WTC11 (cell line): ENCODE measurements at regions not wholly inside any gene's neighbourhood (a gene's known extent, or its start where the extent isn't known, plus 50 kb on each side); places are given as distances from the start of the nearest gene placed in this dataset.

Experiments
- ATAC-seq: fragments of 200-7000 bp; cut with Tn5 transposase; 2 replicates; pipeline ENCODE4 v1.10.0; 2021; ENCODE audit warnings: mild to moderate bottlenecking, moderate library complexity
- CTCF ChIA-PET: fragments of 300-600 bp; sonication (Branson Sonifier 250); formaldehyde crosslinking; loops from one replicate; lab custom pipeline; 2021; ENCODE audit warnings: antibody characterized with exemption; lab: Charles Lee
- POLR2A ChIA-PET: fragments of 350-600 bp; sonication (Branson Sonifier 250); formaldehyde crosslinking; loops from one replicate; lab custom pipeline; 2021; ENCODE audit warnings: antibody characterized with exemption; lab: Charles Lee
- DNase-seq: peaks from one replicate; pipeline ENCODE4 v3.0.0; 2021; ENCODE audit warnings: low spot score
- H3K27ac Mint-ChIP-seq: 2 replicates; pipeline ENCODE4 v1.8.0; 2021; ENCODE audit warnings: mixed read lengths
- H3K27me3 Mint-ChIP-seq: 2 replicates; pipeline ENCODE4 v1.8.0; 2021; ENCODE audit warnings: low read depth, mild to moderate bottlenecking, moderate library complexity, mixed read lengths
- H3K36me3 Mint-ChIP-seq: 2 replicates; pipeline ENCODE4 v1.8.0; 2021; ENCODE audit warnings: mixed read lengths
- H3K4me1 Mint-ChIP-seq: 2 replicates; pipeline ENCODE4 v1.8.0; 2022; ENCODE audit warnings: mixed read lengths
- H3K4me3 Mint-ChIP-seq: 2 replicates; pipeline ENCODE4 v1.8.0; 2021; ENCODE audit warnings: mild to moderate bottlenecking, moderate library complexity, mixed read lengths
- H3K9me3 Mint-ChIP-seq: 2 replicates; pipeline ENCODE4 v1.8.0; 2021; ENCODE audit warnings: mixed read lengths
- ETV6 ChIP-seq: sonication (generic); formaldehyde crosslinking; IDR thresholded peaks from 2 replicates; pipeline ENCODE4 v1.8.1; 2022; ENCODE audit warnings: mild to moderate bottlenecking, missing genetic modification reagents
- FOXJ3 ChIP-seq: sonication (generic); formaldehyde crosslinking; IDR thresholded peaks from 2 replicates; pipeline ENCODE4 v1.9.0; 2021; ENCODE audit warnings: missing genetic modification reagents, mild to moderate bottlenecking, borderline replicate concordance
- JAZF1 ChIP-seq: fragments of 250-450 bp; sonication (Bioruptor Pico); IDR thresholded peaks from 2 replicates; pipeline ENCODE4 v1.9.0; 2021; ENCODE audit warnings: moderate library complexity, mild to moderate bottlenecking, inconsistent platforms
- MYBL2 ChIP-seq: sonication (generic); formaldehyde crosslinking; IDR thresholded peaks from 2 replicates; pipeline ENCODE4 v1.8.1; 2023; ENCODE audit warnings: mild to moderate bottlenecking, moderate library complexity, missing genetic modification reagents
- NR2C2 ChIP-seq: sonication (generic); formaldehyde crosslinking; IDR thresholded peaks from 2 replicates; pipeline ENCODE4 v1.8.0; 2022; ENCODE audit warnings: mild to moderate bottlenecking, missing genetic modification reagents
- ZNF671 ChIP-seq: fragments of 250-450 bp; sonication (Bioruptor Pico); IDR thresholded peaks from 2 replicates; pipeline ENCODE4 v1.8.0; 2021; ENCODE audit warnings: mild to moderate bottlenecking
- TF ChIP-seq, protein P1 (sequence below): sonication (generic); formaldehyde crosslinking; IDR thresholded peaks from 2 replicates; pipeline ENCODE4 v1.8.1; 2023; ENCODE audit warnings: mild to moderate bottlenecking, missing genetic modification reagents
- TF ChIP-seq, protein P2 (sequence below): sonication (generic); formaldehyde crosslinking; IDR thresholded peaks from 2 replicates; pipeline ENCODE4 v1.8.1; 2022; ENCODE audit warnings: mild to moderate bottlenecking, missing genetic modification reagents, moderate library complexity, borderline replicate concordance
- TF ChIP-seq, protein P3 (sequence below): sonication (generic); formaldehyde crosslinking; conservative IDR thresholded peaks from 2 replicates; pipeline ENCODE4 v1.8.1; 2022; ENCODE audit warnings: mild to moderate bottlenecking, missing genetic modification reagents
- TF ChIP-seq, protein P4 (sequence below): sonication (generic); formaldehyde crosslinking; IDR thresholded peaks from 2 replicates; pipeline ENCODE4 v1.8.0; 2022; ENCODE audit warnings: mild to moderate bottlenecking, missing genetic modification reagents
- TF ChIP-seq, protein P5 (sequence below): sonication (generic); formaldehyde crosslinking; conservative IDR thresholded peaks from 2 replicates; pipeline ENCODE4 v1.8.1; 2023; ENCODE audit warnings: mild to moderate bottlenecking, low read depth, missing genetic modification reagents, moderate library complexity
- TF ChIP-seq, protein P6 (sequence below): sonication (generic); formaldehyde crosslinking; IDR thresholded peaks from 2 replicates; pipeline ENCODE4 v1.8.1; 2023; ENCODE audit warnings: mild to moderate bottlenecking, moderate library complexity, missing genetic modification reagents
- TF ChIP-seq, protein P7 (sequence below): sonication (generic); formaldehyde crosslinking; IDR thresholded peaks from 2 replicates; pipeline ENCODE4 v1.8.0; 2023; ENCODE audit warnings: missing genetic modification reagents, mild to moderate bottlenecking, borderline replicate concordance
- TF ChIP-seq, protein P8 (sequence below): sonication (generic); formaldehyde crosslinking; IDR thresholded peaks from 2 replicates; pipeline ENCODE4 v1.8.0; 2022; ENCODE audit warnings: mild to moderate bottlenecking, missing genetic modification reagents
- TF ChIP-seq, protein P9 (sequence below): fragments of 250-450 bp; sonication (Bioruptor Pico); IDR thresholded peaks from 2 replicates; pipeline ENCODE4 v1.9.0; 2021; ENCODE audit warnings: mild to moderate bottlenecking, borderline replicate concordance
- TF ChIP-seq, protein P10 (sequence below): fragments of 250-450 bp; sonication (Bioruptor Pico); IDR thresholded peaks from 2 replicates; pipeline ENCODE4 v2.1.2; 2022; ENCODE audit warnings: mild to moderate bottlenecking, moderate library complexity

DNA sequence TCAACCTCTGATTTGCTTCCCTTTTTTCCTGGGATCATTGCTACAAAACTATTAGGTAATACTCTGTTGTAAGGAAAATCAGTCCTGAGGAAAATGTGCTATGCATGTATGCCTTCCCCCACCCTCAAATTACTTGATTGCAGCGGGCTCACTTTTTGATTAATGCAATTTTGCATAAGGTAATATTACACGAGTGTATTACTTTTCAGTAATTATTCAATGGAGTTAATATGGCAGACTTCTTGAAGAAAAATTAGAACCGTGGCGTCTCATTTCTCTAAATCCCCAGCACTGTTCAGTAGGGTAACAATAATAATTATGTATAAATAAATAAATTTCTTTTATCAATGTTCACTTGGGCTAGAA is 527.6 kb upstream of the FANCL start:
- DNase-seq (no peak), ATAC-seq (no peak)
- TF ChIP-seq, protein P1, sequence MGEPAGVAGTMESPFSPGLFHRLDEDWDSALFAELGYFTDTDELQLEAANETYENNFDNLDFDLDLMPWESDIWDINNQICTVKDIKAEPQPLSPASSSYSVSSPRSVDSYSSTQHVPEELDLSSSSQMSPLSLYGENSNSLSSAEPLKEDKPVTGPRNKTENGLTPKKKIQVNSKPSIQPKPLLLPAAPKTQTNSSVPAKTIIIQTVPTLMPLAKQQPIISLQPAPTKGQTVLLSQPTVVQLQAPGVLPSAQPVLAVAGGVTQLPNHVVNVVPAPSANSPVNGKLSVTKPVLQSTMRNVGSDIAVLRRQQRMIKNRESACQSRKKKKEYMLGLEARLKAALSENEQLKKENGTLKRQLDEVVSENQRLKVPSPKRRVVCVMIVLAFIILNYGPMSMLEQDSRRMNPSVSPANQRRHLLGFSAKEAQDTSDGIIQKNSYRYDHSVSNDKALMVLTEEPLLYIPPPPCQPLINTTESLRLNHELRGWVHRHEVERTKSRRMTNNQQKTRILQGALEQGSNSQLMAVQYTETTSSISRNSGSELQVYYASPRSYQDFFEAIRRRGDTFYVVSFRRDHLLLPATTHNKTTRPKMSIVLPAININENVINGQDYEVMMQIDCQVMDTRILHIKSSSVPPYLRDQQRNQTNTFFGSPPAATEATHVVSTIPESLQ (CRISPR knock-in tag): no peak
- TF ChIP-seq, protein P2, sequence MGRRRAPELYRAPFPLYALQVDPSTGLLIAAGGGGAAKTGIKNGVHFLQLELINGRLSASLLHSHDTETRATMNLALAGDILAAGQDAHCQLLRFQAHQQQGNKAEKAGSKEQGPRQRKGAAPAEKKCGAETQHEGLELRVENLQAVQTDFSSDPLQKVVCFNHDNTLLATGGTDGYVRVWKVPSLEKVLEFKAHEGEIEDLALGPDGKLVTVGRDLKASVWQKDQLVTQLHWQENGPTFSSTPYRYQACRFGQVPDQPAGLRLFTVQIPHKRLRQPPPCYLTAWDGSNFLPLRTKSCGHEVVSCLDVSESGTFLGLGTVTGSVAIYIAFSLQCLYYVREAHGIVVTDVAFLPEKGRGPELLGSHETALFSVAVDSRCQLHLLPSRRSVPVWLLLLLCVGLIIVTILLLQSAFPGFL (CRISPR knock-in tag): no peak
- TF ChIP-seq, protein P3, sequence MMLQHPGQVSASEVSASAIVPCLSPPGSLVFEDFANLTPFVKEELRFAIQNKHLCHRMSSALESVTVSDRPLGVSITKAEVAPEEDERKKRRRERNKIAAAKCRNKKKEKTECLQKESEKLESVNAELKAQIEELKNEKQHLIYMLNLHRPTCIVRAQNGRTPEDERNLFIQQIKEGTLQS: no peak
- TF ChIP-seq ZNF671 (CRISPR knock-in tag): no peak
- TF ChIP-seq FOXJ3: no peak
- no peak for TF ChIP-seq NR2C2 (CRISPR knock-in tag)
- TF ChIP-seq, protein P4, sequence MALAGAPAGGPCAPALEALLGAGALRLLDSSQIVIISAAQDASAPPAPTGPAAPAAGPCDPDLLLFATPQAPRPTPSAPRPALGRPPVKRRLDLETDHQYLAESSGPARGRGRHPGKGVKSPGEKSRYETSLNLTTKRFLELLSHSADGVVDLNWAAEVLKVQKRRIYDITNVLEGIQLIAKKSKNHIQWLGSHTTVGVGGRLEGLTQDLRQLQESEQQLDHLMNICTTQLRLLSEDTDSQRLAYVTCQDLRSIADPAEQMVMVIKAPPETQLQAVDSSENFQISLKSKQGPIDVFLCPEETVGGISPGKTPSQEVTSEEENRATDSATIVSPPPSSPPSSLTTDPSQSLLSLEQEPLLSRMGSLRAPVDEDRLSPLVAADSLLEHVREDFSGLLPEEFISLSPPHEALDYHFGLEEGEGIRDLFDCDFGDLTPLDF (CRISPR knock-in tag): no peak
- TF ChIP-seq, protein P5, sequence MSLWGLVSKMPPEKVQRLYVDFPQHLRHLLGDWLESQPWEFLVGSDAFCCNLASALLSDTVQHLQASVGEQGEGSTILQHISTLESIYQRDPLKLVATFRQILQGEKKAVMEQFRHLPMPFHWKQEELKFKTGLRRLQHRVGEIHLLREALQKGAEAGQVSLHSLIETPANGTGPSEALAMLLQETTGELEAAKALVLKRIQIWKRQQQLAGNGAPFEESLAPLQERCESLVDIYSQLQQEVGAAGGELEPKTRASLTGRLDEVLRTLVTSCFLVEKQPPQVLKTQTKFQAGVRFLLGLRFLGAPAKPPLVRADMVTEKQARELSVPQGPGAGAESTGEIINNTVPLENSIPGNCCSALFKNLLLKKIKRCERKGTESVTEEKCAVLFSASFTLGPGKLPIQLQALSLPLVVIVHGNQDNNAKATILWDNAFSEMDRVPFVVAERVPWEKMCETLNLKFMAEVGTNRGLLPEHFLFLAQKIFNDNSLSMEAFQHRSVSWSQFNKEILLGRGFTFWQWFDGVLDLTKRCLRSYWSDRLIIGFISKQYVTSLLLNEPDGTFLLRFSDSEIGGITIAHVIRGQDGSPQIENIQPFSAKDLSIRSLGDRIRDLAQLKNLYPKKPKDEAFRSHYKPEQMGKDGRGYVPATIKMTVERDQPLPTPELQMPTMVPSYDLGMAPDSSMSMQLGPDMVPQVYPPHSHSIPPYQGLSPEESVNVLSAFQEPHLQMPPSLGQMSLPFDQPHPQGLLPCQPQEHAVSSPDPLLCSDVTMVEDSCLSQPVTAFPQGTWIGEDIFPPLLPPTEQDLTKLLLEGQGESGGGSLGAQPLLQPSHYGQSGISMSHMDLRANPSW (CRISPR knock-in tag): no peak
- TF ChIP-seq, protein P6, sequence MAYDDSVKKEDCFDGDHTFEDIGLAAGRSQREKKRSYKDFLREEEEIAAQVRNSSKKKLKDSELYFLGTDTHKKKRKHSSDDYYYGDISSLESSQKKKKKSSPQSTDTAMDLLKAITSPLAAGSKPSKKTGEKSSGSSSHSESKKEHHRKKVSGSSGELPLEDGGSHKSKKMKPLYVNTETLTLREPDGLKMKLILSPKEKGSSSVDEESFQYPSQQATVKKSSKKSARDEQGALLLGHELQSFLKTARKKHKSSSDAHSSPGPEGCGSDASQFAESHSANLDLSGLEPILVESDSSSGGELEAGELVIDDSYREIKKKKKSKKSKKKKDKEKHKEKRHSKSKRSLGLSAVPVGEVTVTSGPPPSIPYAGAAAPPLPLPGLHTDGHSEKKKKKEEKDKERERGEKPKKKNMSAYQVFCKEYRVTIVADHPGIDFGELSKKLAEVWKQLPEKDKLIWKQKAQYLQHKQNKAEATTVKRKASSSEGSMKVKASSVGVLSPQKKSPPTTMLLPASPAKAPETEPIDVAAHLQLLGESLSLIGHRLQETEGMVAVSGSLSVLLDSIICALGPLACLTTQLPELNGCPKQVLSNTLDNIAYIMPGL (CRISPR knock-in tag): no peak
- no peak for TF ChIP-seq ETV6 (CRISPR knock-in tag)
- TF ChIP-seq, protein P7, sequence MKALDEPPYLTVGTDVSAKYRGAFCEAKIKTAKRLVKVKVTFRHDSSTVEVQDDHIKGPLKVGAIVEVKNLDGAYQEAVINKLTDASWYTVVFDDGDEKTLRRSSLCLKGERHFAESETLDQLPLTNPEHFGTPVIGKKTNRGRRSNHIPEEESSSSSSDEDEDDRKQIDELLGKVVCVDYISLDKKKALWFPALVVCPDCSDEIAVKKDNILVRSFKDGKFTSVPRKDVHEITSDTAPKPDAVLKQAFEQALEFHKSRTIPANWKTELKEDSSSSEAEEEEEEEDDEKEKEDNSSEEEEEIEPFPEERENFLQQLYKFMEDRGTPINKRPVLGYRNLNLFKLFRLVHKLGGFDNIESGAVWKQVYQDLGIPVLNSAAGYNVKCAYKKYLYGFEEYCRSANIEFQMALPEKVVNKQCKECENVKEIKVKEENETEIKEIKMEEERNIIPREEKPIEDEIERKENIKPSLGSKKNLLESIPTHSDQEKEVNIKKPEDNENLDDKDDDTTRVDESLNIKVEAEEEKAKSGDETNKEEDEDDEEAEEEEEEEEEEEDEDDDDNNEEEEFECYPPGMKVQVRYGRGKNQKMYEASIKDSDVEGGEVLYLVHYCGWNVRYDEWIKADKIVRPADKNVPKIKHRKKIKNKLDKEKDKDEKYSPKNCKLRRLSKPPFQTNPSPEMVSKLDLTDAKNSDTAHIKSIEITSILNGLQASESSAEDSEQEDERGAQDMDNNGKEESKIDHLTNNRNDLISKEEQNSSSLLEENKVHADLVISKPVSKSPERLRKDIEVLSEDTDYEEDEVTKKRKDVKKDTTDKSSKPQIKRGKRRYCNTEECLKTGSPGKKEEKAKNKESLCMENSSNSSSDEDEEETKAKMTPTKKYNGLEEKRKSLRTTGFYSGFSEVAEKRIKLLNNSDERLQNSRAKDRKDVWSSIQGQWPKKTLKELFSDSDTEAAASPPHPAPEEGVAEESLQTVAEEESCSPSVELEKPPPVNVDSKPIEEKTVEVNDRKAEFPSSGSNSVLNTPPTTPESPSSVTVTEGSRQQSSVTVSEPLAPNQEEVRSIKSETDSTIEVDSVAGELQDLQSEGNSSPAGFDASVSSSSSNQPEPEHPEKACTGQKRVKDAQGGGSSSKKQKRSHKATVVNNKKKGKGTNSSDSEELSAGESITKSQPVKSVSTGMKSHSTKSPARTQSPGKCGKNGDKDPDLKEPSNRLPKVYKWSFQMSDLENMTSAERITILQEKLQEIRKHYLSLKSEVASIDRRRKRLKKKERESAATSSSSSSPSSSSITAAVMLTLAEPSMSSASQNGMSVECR (CRISPR knock-in tag): no peak
- TF ChIP-seq, protein P8, sequence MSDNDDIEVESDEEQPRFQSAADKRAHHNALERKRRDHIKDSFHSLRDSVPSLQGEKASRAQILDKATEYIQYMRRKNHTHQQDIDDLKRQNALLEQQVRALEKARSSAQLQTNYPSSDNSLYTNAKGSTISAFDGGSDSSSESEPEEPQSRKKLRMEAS (CRISPR knock-in tag): no peak
- TF ChIP-seq, protein P9, sequence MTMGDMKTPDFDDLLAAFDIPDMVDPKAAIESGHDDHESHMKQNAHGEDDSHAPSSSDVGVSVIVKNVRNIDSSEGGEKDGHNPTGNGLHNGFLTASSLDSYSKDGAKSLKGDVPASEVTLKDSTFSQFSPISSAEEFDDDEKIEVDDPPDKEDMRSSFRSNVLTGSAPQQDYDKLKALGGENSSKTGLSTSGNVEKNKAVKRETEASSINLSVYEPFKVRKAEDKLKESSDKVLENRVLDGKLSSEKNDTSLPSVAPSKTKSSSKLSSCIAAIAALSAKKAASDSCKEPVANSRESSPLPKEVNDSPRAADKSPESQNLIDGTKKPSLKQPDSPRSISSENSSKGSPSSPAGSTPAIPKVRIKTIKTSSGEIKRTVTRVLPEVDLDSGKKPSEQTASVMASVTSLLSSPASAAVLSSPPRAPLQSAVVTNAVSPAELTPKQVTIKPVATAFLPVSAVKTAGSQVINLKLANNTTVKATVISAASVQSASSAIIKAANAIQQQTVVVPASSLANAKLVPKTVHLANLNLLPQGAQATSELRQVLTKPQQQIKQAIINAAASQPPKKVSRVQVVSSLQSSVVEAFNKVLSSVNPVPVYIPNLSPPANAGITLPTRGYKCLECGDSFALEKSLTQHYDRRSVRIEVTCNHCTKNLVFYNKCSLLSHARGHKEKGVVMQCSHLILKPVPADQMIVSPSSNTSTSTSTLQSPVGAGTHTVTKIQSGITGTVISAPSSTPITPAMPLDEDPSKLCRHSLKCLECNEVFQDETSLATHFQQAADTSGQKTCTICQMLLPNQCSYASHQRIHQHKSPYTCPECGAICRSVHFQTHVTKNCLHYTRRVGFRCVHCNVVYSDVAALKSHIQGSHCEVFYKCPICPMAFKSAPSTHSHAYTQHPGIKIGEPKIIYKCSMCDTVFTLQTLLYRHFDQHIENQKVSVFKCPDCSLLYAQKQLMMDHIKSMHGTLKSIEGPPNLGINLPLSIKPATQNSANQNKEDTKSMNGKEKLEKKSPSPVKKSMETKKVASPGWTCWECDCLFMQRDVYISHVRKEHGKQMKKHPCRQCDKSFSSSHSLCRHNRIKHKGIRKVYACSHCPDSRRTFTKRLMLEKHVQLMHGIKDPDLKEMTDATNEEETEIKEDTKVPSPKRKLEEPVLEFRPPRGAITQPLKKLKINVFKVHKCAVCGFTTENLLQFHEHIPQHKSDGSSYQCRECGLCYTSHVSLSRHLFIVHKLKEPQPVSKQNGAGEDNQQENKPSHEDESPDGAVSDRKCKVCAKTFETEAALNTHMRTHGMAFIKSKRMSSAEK (CRISPR knock-in tag): no peak
- TF ChIP-seq, protein P10, sequence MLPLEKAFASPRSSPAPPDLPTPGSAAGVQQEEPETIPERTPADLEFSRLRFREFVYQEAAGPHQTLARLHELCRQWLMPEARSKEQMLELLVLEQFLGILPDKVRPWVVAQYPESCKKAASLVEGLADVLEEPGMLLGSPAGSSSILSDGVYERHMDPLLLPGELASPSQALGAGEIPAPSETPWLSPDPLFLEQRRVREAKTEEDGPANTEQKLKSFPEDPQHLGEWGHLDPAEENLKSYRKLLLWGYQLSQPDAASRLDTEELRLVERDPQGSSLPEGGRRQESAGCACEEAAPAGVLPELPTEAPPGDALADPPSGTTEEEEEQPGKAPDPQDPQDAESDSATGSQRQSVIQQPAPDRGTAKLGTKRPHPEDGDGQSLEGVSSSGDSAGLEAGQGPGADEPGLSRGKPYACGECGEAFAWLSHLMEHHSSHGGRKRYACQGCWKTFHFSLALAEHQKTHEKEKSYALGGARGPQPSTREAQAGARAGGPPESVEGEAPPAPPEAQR: no peak
- TF ChIP-seq JAZF1 (CRISPR knock-in tag): no peak
- TF ChIP-seq MYBL2 (CRISPR knock-in tag): no peak
- H3K27me3 Mint-ChIP-seq: no peaks in the 10 kb centered on the region
- no peaks in the 10 kb centered on the region for H3K36me3 Mint-ChIP-seq
- H3K27ac Mint-ChIP-seq: no peak overlapping the region
- ChIA-PET CTCF (no interaction called here), POLR2A (no interaction called here)
- peaks cover 31% of the 10 kb centered on the region for H3K4me1 Mint-ChIP-seq
- no peaks in the 10 kb centered on the region for H3K9me3 Mint-ChIP-seq
- H3K4me3 Mint-ChIP-seq: no peak overlapping the region
